Glutamatergic neuron (in vitro differentiated cells): ENCODE measurements at regions not wholly inside any gene's neighbourhood (a gene's known extent, or its start where the extent isn't known, plus 50 kb on each side); places are given as distances from the start of the nearest gene placed in this dataset.

ENCODE experiments used
- DNase-seq: peaks from one replicate; pipeline ENCODE4 v3.0.0; 2022
- H3K27ac Mint-ChIP-seq: one replicate; pipeline ENCODE4 v1.8.0; 2020; ENCODE audit warnings: mild to moderate bottlenecking, mixed read lengths, inconsistent platforms; ENCODE audit not compliant: unreplicated experiment
- H3K27me3 Mint-ChIP-seq: one replicate; pipeline ENCODE4 v1.8.0; 2020; ENCODE audit warnings: mild to moderate bottlenecking, moderate library complexity, mixed read lengths, inconsistent platforms; ENCODE audit not compliant: unreplicated experiment
- H3K36me3 Mint-ChIP-seq: one replicate; pipeline ENCODE4 v1.8.0; 2020; ENCODE audit warnings: mild to moderate bottlenecking, mixed read lengths, inconsistent platforms; ENCODE audit not compliant: unreplicated experiment
- H3K4me1 Mint-ChIP-seq: one replicate; pipeline ENCODE4 v1.8.0; 2020; ENCODE audit warnings: mild to moderate bottlenecking, low read depth, mixed read lengths, inconsistent platforms; ENCODE audit not compliant: unreplicated experiment
- H3K4me3 Mint-ChIP-seq: one replicate; pipeline ENCODE4 v1.8.0; 2020; ENCODE audit warnings: mild to moderate bottlenecking, mixed read lengths, inconsistent platforms; ENCODE audit not compliant: unreplicated experiment
- H3K9me3 Mint-ChIP-seq: one replicate; pipeline ENCODE4 v1.8.0; 2020; ENCODE audit warnings: mild to moderate bottlenecking, moderate library complexity, mixed read lengths, inconsistent platforms; ENCODE audit not compliant: unreplicated experiment
- CTCF ChIP-seq: fragments of 200-600 bp; sonication (generic); IDR thresholded peaks from one replicate; pipeline ENCODE4 v1.5.0; 2021; ENCODE audit not compliant: partially characterized antibody, unreplicated experiment

GRCh38 chr1:114232691-114233090 is 79.0 kb upstream of the SYT6 start:
- Mint-ChIP-seq H3K4me1 (peaks cover 2% of the 10 kb centered on the region), H3K27ac (no peak overlapping the region), H3K36me3 (peaks cover 2% of the 10 kb centered on the region), H3K9me3 (peaks cover under 1% of the 10 kb centered on the region), H3K27me3 (peaks cover 3% of the 10 kb centered on the region), H3K4me3 (no peak overlapping the region)
- no peak for TF ChIP-seq CTCF
- DNase-seq = no peak

- H3K9me3 Mint-ChIP-seq = peaks cover 2% of the 10 kb centered on the region
- no peaks in the 10 kb centered on the region for H3K27me3 Mint-ChIP-seq
- TF ChIP-seq CTCF = no peak
- H3K36me3 Mint-ChIP-seq = no peaks in the 10 kb centered on the region
- no peak overlapping the region for H3K4me3 Mint-ChIP-seq
- no peak for DNase-seq
- no peak overlapping the region for H3K27ac Mint-ChIP-seq
- H3K4me1 Mint-ChIP-seq = peaks cover 4% of the 10 kb centered on the region
Observed at GRCh38 chr1:114231301-114231700, 77.6 kb upstream of the SYT6 start.

- TF ChIP-seq CTCF = no peak
- Mint-ChIP-seq H3K27me3 (no peaks in the 10 kb centered on the region), H3K4me3 (no peak overlapping the region), H3K36me3 (no peaks in the 10 kb centered on the region), H3K27ac (no peak overlapping the region), H3K4me1 (peaks cover 3% of the 10 kb centered on the region), H3K9me3 (peaks cover 2% of the 10 kb centered on the region)
- DNase-seq = no peak
Observed at GRCh38 chr1:114229368-114229767, 75.7 kb upstream of the SYT6 start.

- Mint-ChIP-seq H3K36me3 (no peaks in the 10 kb centered on the region), H3K27me3 (no peaks in the 10 kb centered on the region), H3K27ac (no peak overlapping the region), H3K4me3 (no peak overlapping the region), H3K9me3 (peaks cover 2% of the 10 kb centered on the region), H3K4me1 (peaks cover 3% of the 10 kb centered on the region)
- no peak for DNase-seq
- TF ChIP-seq CTCF = no peak
Observed at GRCh38 chr1:114227059-114227458, 73.4 kb upstream of the SYT6 start.

- TF ChIP-seq CTCF = no peak
- Mint-ChIP-seq H3K9me3 (peaks cover 2% of the 10 kb centered on the region), H3K27ac (no peak overlapping the region), H3K36me3 (no peaks in the 10 kb centered on the region), H3K4me1 (peaks cover 3% of the 10 kb centered on the region), H3K27me3 (no peaks in the 10 kb centered on the region), H3K4me3 (no peak overlapping the region)
- no peak for DNase-seq
Observed at GRCh38 chr1:114224196-114224907, 70.7 kb upstream of the SYT6 start.
